GM13976 (cell line): ENCODE measurements at regions not wholly inside any gene's neighbourhood (a gene's known extent, or its start where the extent isn't known, plus 50 kb on each side); places are given as distances from the start of the nearest gene placed in this dataset.

Source experiments
- DNase-seq: peaks from one replicate; pipeline ENCODE4 v3.0.0; 2012; ENCODE audit warnings: low spot score
- in situ Hi-C: fragments of 300-500 bp; cut with MboI; formaldehyde crosslinking; loops from one replicate; pipeline ENCODE4 v1.12.0; 2022; ENCODE audit warnings: low sequenced_read_pairs, mixed read lengths, inconsistent platforms; ENCODE audit not compliant: unreplicated experiment
- TF ChIP-seq, protein P1 (sequence below): IDR thresholded peaks from 2 replicates; pipeline ENCODE4 v1.5.1; 2012; ENCODE audit warnings: borderline replicate concordance, mild to moderate bottlenecking; ENCODE audit not compliant: insufficient read depth; ENCODE audit errors: extremely low read depth, missing control alignments, control extremely low read depth

DNA sequence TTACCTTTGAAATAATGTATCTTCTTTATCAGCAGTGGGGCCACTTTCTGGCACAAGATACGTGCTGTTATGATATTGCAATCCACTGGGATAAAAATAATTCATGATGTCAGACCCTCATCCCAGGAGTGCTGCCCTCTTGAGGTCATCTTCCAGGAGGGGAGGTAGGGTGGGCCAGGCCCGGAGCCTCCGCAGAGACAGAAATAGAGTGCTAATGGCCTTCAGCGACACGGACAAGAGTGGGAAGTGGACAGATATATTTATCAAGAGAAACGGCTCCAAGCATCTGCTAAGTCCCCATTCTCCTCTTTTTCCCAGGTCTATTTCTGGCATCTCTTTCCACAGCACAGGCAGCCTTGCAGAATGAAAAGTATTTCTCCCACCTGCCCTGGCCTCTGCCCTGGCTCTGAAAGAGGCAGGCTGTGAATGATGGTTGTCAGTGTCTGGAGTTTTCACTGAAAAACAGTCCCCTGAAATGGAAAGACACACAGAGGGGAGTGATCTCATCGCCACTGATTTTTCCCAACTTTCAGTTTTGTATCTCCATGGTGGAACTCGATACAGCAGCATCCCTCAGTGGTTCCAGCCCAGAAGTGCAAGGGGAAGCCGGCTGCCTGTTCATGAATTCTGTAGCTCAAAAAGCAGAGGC lies 251.7 kb upstream of the MYO3A start:
- in situ Hi-C loops: no loop called here
- DNase-seq: no peak

DNA sequence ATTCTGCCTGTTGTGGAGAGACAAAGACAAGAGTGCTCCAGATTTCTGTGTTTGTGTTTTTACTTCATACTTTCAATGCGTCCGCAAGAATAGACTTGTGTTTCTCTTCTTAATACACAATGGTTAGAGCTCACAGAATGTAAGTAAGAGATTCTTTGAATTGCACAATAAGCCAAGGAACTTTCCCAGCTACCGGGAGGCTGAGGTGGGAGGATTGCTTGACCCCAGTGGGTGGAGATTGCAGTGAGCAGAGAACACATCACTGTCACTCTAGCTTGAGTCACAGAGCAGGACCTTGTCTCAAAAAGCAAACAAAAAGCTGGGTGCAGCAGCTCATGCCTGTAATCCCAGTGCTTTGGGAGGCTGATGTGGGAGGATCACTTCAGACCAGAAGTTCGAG lies 250.7 kb upstream of the MYO3A start:
- no peak for DNase-seq
- in situ Hi-C loops: no loop called here
- TF ChIP-seq, protein P1, sequence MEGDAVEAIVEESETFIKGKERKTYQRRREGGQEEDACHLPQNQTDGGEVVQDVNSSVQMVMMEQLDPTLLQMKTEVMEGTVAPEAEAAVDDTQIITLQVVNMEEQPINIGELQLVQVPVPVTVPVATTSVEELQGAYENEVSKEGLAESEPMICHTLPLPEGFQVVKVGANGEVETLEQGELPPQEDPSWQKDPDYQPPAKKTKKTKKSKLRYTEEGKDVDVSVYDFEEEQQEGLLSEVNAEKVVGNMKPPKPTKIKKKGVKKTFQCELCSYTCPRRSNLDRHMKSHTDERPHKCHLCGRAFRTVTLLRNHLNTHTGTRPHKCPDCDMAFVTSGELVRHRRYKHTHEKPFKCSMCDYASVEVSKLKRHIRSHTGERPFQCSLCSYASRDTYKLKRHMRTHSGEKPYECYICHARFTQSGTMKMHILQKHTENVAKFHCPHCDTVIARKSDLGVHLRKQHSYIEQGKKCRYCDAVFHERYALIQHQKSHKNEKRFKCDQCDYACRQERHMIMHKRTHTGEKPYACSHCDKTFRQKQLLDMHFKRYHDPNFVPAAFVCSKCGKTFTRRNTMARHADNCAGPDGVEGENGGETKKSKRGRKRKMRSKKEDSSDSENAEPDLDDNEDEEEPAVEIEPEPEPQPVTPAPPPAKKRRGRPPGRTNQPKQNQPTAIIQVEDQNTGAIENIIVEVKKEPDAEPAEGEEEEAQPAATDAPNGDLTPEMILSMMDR: no peak

More for the DNA sequence above, 251.7 kb upstream of the MYO3A start:
- TF ChIP-seq, protein P1: no peak

DNA sequence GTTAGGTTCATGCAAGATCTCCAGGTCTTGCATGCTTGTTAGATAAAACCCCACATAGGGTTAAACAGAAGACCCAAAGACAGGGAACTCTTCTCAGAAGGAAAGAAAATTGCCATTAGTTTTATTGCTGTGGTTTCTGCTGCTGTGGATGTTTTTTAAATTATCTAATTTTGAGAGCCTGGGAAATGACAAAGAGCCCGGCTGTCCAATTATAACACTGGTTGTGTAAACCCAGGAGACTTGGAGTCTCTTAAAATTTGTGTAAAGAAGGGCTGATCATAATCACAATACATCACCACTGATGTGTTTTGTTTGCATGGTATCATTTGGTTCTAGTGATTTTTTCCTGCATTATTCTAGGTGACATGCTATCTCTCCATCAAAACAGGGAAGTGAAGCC lies 246.5 kb upstream of the MYO3A start:
- in situ Hi-C loops: no loop called here
- no peak for DNase-seq

DNA sequence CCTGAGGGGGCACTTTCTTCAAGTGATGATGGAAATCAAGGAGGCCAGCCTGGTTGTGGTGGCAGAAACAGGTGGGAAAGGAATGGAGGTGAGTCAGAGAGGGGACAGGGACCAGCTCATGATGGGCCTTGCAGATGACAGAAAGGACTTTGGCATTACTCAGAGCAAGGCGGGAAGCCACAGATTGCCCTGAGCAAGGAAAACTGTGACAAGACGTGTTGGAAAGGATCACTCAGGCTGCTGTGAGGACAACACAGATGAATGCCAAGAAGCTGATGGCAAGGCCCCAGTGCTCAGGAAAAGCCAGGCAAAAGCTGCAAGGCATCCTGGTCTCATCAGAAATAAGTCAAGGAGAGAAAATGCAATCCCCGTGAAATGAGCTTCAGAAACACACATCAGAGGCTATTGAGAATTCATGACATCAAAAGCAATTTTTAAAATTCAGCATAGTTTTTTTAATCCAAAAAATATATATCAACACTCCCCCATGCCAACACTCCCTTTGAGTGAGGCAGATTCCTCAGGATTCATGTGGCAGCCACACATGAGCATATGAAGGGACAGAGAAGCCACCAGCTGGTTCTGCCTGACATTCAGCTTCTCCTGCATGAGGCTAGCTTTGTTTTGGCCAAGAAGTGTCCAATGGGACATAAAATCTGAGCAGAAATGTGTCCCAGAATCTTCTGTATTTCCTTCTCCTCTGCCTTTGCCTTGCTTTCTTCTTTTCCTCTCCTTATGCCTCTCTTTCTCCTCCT lies 244.5 kb upstream of the MYO3A start:
- TF ChIP-seq, protein P1: no peak
- no peak for DNase-seq
- in situ Hi-C loops: no loop called here

More for the DNA sequence above, 246.5 kb upstream of the MYO3A start:
- TF ChIP-seq, protein P1: no peak

DNA sequence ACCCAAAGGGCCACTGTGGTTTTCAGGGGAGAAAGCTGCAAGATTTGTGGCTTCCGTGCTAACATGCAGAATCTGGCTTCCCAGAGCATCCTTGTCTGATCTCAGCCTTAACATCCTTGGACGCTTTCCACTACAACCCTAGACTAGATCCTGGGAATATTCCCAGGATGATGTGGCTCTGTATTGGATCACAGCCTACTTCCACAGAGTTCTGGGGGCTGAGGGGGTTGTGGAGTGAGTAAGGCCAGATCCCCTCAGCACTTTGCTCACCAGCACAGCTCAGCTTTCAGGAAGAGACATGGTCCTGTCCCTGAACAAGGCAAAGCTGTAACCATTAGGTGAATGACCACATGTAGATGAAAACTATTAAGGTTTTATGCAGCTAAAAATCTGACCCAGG lies 241.3 kb upstream of the MYO3A start:
- TF ChIP-seq, protein P1: no peak
- in situ Hi-C loops: no loop called here
- DNase-seq: no peak

DNA sequence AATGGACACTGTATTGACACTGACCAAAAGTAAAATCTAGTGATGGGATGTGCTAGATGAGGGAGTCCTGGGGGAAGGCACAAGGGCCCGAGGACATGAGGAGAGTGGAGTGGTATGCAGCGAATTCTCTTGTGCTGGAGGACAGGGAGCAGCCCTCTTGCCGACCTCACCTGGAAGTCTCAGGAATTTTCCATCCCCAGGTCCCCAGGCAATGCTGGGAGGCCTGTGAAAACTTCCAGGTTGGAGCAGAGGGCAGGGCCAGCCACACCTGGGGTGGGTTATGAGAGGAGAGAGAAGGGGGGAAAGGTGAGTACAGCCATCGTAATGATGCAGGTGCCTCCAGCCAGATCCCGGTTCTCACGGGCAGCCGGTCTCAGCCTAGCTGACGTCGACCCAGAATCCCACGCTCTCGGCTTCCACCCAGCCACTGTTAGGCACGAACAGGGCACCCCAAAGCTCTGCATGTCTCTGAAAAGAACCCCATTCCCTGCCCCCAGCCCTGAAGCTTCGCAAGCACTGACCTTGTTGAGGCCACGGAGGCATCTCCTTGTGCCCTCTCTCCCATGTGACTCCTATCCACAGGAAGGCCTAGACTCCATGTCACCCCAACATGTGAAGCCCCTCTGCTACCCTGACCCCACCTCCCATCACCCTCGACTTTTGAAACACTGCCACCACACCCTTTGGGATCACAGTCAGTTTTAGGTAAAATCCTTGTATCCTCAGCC lies 239.7 kb upstream of the MYO3A start:
- TF ChIP-seq, protein P1: no peak
- in situ Hi-C loops: no loop called here
- DNase-seq: no peak
